HG02571 (cell line): ENCODE measurements at regions not wholly inside any gene's neighbourhood (a gene's known extent, or its start where the extent isn't known, plus 50 kb on each side); places are given as distances from the start of the nearest gene placed in this dataset.

Experiments
- ATAC-seq: cut with Tn5 transposase; IDR thresholded peaks from one replicate; pipeline ENCODE4 v1.9.1; 2021; ENCODE audit warnings: mild to moderate bottlenecking, moderate library complexity; ENCODE audit not compliant: unreplicated experiment

GRCh38 chr15:95709959-95710695, 620.4 kb upstream of the NR2F2 start:
- no peak for ATAC-seq

GRCh38 chr15:95712785-95713184, 617.7 kb upstream of the NR2F2 start:
- no peak for ATAC-seq

DNA sequence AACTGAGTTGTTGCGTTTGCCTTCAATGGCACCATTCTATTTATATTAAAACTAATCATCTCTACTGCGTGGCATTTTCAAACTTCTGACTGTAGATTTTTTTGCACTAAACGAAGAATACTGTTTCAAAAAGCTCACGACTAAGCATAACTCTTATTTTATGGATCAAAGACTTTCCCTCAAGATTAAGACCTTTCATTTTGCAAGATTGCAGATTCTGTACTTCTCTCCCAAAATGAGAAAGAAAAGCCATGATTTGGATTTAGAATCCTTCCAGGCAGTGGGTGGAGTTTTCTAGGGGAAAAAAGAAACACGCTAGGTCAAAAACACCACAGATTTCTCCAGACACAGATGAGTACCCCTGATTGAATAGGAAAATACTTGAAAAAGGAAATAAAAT, 617.2 kb upstream of the NR2F2 start:
- no peak for ATAC-seq

DNA sequence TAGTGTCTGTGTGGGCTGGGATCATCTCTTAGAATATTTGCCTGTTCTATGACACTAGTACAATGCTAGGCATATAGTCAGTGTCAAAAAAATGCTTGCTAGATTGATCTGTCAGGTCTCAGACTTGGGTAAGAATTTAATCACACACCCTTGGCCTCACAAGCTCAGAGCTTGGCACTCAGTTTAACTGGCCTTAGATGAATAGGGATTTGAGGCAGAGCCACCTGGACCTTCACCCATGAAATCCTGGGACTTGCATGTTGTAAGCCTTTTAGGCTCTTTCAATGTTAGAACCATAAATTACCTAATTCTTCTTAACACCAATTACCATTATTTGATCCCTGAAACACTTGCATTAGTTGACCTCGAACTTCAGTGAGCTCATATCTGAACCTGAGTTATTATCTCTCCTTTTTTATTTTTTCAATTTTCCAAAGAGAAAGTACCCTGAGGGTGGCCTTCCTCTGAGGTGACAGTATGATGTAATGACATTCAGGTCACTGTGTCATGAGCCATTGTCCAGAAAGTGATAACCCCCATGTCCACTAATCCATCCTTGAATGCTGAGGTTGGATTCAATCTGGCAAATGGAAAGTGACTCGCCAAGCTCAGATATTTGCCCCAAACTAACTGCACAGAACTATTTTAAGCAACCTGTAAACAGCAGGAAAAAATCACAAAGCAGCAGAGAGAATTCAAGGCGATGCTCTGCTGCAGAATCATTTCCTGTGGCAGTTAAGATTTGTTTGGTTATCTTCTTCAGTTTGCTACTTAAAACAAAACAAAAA, 615.2 kb upstream of the NR2F2 start:
- ATAC-seq: no peak

DNA sequence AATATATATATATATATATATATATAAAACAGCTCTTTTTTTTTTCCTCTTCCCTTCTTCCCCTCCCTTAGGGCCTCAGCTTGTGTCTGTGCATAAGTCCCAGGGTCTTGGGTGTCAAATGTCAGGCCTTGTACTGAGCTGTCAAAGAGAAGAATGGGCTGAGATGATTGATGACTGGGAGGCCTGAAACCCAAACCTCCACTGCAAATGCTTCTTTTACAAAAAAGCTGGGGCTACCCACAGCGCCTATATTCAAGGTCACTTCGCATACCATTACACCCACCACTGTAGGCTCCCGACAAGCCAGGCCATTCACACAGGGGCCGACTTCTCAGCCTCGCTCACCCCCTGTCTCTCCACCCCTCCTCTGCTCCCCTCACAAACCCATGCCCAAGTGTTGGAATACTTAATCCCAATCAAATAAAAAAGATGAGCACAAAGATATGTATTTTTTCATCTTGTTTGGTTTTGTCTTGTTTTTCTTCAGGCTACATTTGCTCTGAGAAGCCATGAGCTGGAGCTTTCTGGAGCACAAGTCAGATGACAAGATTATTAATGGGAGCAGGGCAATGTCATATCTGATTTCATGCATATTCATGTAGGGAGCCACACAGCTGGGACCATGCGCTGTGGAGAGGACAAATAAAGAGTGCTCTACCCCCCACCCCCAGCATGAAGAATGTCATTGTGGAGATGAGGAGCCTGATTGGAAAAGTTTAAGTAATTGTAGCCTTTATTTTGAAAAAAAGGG, 614.4 kb upstream of the NR2F2 start:
- ATAC-seq: no peak

- no peak for ATAC-seq
Observed at GRCh38 chr15:95716708-95717107, 613.8 kb upstream of the NR2F2 start.

GRCh38 chr15:95718441-95718840, 612.1 kb upstream of the NR2F2 start:
- ATAC-seq: no peak

DNA sequence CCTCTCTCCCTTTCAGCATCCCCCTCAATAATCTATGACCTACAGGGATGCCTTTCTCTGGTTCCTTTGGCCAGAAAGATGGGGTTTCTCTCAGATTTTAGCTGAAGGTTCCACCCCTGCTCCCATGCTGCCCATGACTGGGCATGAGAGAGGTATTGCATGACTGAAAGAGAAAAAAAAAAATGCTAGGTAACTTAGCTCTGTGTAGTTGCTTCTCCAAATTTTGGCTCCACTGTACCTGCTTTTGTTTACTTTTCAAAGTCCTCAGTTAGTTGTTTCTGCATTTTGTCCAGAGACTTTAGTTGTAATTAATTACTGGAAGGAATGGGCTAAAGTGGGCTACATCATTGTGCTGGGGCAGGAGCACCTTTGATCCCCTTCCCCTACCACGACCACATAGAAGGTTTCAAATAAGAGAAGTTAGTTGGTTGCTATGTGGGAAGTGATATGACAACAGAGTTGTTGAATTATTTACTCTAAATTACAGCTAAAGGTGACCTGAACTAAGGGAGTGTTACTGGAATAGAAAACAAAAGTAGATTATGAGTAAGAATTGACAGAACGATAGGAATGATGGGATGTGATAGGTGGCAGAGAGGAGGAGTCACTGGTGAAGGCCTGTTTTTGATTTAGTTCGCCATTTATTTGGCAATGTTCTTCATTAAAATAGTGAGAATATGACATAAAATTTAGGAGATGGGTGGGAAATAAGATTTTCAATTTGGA, 605.4 kb upstream of the NR2F2 start:
- ATAC-seq: no peak

GRCh38 chr15:95726891-95727290, 603.6 kb upstream of the NR2F2 start:
- ATAC-seq: no peak

GRCh38 chr15:95733931-95734330, 596.6 kb upstream of the NR2F2 start:
- ATAC-seq: no peak

DNA sequence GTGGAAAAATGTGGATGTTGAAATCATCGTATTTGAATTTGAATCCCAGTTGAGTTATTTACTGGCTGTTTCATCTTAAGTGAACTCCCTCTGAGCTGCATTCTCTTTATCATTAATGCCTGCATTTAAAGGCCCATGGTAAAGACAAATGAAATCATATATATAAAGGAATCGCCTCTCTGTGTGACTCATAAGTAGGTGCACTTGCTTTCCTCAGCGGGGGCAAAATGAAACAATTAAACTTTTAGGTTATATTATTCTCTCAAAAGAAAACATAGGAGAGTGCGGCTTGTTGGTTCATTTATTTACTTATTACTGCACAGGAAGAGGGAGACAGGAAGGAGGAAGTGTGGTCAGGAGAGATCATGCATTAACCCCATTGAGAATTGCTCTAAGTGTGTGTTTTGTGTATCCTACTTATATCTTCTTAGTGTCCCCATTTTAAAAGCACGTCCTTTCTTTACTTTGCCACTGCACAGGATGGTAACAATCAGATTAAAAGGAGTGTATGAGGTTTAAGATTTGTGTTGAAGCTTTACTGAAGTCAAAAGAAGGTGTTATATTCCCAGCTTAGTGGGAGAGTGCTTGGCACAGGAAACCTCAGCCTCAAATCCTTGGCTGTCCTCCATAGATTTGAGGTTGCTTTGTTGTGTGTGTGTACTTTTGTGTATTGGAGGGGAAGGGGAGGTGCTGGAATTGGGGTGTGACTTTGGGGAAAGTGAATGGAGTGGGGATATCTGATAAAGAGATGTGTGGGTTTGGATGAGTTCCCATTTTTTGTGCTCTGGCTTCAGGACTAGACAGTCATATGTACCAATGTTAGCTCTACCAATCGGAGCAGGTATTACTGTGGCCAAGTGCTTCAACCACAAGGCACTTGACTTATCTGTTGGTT, 595.8 kb upstream of the NR2F2 start:
- ATAC-seq: no peak

DNA sequence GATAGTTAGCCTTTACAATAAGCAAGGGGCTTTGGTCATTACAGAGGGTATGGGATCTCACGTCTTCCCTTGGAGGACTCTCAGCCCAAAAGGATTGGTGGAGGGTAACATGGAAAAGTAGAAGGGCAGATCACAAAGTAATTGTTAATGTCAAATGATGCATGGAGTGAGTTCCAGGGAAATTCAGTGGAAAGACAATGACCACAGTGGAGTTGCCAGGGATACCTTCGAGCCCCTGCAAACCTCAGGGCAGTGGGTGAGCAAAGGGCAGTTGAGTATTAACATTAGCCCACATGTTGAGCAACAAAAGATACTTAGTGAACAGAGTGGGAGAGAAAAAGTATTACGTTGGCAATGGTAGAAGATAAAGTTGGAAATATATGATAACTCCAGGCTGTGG, 593.4 kb upstream of the NR2F2 start:
- no peak for ATAC-seq

GRCh38 chr15:95739131-95739530, 591.4 kb upstream of the NR2F2 start:
- no peak for ATAC-seq

- no peak for ATAC-seq
Observed at GRCh38 chr15:95741830-95742229, 588.7 kb upstream of the NR2F2 start.

- ATAC-seq: no peak
Observed at GRCh38 chr15:95742256-95742655, 588.2 kb upstream of the NR2F2 start.

DNA sequence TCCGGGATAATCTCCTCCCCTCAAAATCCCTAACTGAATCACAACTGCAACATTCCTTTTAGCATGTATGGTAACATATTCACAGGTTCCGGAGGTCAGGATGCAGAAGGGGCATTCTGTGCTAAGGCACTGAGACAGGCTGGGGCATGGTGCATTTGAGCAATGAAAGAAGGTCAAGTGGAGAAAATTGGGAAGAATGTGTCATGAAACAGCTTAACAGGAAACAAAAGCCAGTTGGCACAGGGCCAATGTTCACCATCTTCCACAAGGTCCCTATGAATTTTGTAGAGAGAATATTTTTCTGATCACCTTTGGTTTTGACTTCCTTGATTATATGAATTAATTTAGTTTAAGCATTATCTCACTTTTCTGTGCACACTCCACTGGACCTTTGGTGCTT, 587.7 kb upstream of the NR2F2 start:
- no peak for ATAC-seq

DNA sequence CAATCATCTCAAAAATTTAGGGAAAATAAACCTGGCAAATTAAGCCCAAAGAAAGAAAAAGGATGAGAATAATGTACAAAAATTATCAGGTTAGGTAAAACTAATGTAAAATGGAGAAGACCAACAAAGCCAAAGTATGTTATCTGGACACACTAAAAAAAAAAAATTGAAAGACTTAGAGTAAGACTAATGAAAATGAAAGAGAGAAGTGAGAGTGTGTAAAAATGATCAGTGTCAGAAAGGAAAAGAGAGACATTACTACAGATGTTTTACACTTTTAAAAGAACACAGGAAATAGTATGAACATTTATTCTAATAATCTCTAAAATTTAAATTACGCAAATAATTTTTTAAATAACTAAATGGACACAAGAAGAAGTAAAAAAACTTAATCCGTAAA, 573.3 kb upstream of the NR2F2 start:
- no peak for ATAC-seq

DNA sequence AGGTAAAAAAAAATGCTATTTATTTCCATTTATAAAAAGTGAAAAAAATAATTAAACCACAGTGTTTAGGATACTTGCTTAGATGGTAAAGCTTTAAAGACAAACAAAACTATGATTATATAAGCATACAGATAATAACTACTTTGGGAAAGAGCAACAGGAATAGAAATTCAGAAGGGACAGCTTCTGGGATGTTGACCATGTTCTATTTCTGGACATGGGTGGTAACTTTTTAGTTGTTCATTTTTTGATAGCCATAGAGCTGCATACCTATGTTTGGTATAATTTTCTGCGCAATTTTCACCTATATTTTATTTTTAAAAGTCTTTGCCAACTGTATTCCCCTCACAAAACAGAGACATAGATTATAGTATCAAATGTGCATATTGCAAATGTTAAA, 572.0 kb upstream of the NR2F2 start:
- no peak for ATAC-seq

- ATAC-seq: no peak
Observed at GRCh38 chr15:95758851-95759250, 571.6 kb upstream of the NR2F2 start.

GRCh38 chr15:95760508-95760907, 570.0 kb upstream of the NR2F2 start:
- no peak for ATAC-seq
